A549 (cell line): ENCODE measurements at regions not wholly inside any gene's neighbourhood (a gene's known extent, or its start where the extent isn't known, plus 50 kb on each side); places are given as distances from the start of the nearest gene placed in this dataset.

Source experiments
- ATAC-seq, 2 experiments: fragments of 200-7000 bp in 1 of 2; fragments of >200 bp in 1 of 2; cut with Nextera tagmentation in 1 of 2; cut with Tn5 transposase in 1 of 2; 3 replicates each; pipeline versions ENCODE4 v1.8.0 to v1.9.1; 2018 to 2020; ENCODE audit warnings: mild to moderate bottlenecking in 1 of 2, moderate library complexity in 1 of 2
- CTCF ChIA-PET: fragments of 300-600 bp; sonication (Branson Sonifier 250); formaldehyde crosslinking; extraction: SDS; loops from one replicate; lab custom pipeline; 2021; ENCODE audit warnings: antibody characterized with exemption, inconsistent platforms; lab: Yijun Ruan, JAX
- POLR2A ChIA-PET: fragments of 350-600 bp; formaldehyde crosslinking; extraction: SDS; loops from one replicate; lab custom pipeline; 2021; ENCODE audit warnings: antibody characterized with exemption, inconsistent platforms; lab: Yijun Ruan, JAX
- DNase-seq, 2 experiments: peaks; one replicate each; pipeline versions ENCODE4 v3.0.0 to v3.0.0-alpha.2; 2011 to 2016; ENCODE audit warnings: low read depth in 1 of 2, low spot score in 1 of 2
- FAIRE-seq: peaks from 2 replicates; lab custom pipeline; 2011; peaks lifted over from hg19 to GRCh38; lab: Jason Lieb, UNC
- H3K27ac ChIP-seq, 2 experiments: fragments of >200 bp; sonication (Bioruptor Twin); formaldehyde crosslinking; 3 replicates each; pipeline ENCODE4 v1.5.1; 2016 to 2017
- H3K4me1 ChIP-seq: fragments of >200 bp; sonication (Bioruptor Twin); formaldehyde crosslinking; 3 replicates; pipeline ENCODE4 v1.6.1; 2016
- H3K4me2 ChIP-seq: fragments of >200 bp; sonication (Bioruptor Twin); formaldehyde crosslinking; 3 replicates; pipeline ENCODE4 v1.6.1; 2016
- H3K4me3 ChIP-seq: fragments of >200 bp; sonication (Bioruptor Twin); formaldehyde crosslinking; 3 replicates; pipeline ENCODE4 v1.5.1; 2016
- H3K9me3 ChIP-seq: fragments of >200 bp; sonication (Bioruptor Twin); formaldehyde crosslinking; 3 replicates; pipeline ENCODE4 v1.6.1; 2016
- CHD2 ChIP-seq: fragments of 150-350 bp; IDR thresholded peaks from 2 replicates; pipeline ENCODE4 v1.6.1; 2014; ENCODE audit warnings: low read length; ENCODE audit not compliant: partially characterized antibody
- EHMT2 ChIP-seq: fragments of 200-600 bp; sonication (generic); IDR thresholded peaks from 2 replicates; pipeline ENCODE4 v1.6.1; 2016; ENCODE audit warnings: antibody characterized with exemption, low read depth, mild to moderate bottlenecking, moderate library complexity
- EP300 ChIP-seq, 2 experiments: fragments of >200 bp; sonication (Bioruptor Twin); formaldehyde crosslinking; IDR thresholded peaks; 2 replicates in 1 of 2; 3 replicates in 1 of 2; pipeline ENCODE4 v1.6.1; 2016 to 2017
- FOSB ChIP-seq: fragments of 250-450 bp; sonication (Bioruptor Pico); IDR thresholded peaks from 2 replicates; pipeline ENCODE4 v1.5.0; 2020; ENCODE audit warnings: mild to moderate bottlenecking, moderate library complexity
- FOSL2 ChIP-seq, 2 experiments: fragments of 450-650 bp in 1 of 2; fragments of >200 bp in 1 of 2; sonication (Bioruptor Twin) in 1 of 2; formaldehyde crosslinking; IDR thresholded peaks; 2 replicates each; pipeline versions ENCODE4 v1.5.0 to v1.6.1; 2016 to 2020; ENCODE audit warnings: mild to moderate bottlenecking in 1 of 2, moderate library complexity in 1 of 2
- HEYL ChIP-seq: fragments of 250-450 bp; sonication (Bioruptor Pico); IDR thresholded peaks from 2 replicates; pipeline ENCODE4 v1.8.0; 2021; ENCODE audit warnings: mild to moderate bottlenecking, moderate library complexity
- HOXA7 ChIP-seq: fragments of 250-450 bp; sonication (Bioruptor Pico); IDR thresholded peaks from 2 replicates; pipeline ENCODE4 v1.5.0; 2020; ENCODE audit warnings: mild to moderate bottlenecking, moderate library complexity
- HOXB5 ChIP-seq: fragments of 250-450 bp; sonication (Bioruptor Pico); IDR thresholded peaks from 2 replicates; pipeline ENCODE4 v1.5.0; 2020; ENCODE audit warnings: mild to moderate bottlenecking, moderate library complexity
- KDM5A ChIP-seq: fragments of 200-600 bp; sonication (generic); IDR thresholded peaks from 2 replicates; pipeline ENCODE4 v1.6.1; 2016; ENCODE audit warnings: antibody characterized with exemption, mild to moderate bottlenecking
- MAZ ChIP-seq: fragments of 150-350 bp; IDR thresholded peaks from 2 replicates; pipeline ENCODE4 v1.6.1; 2014; ENCODE audit warnings: antibody characterized with exemption, low read depth, low read length, borderline replicate concordance
- MYC ChIP-seq: IDR thresholded peaks from 2 replicates; pipeline ENCODE4 v1.6.1; 2012; ENCODE audit warnings: mild to moderate bottlenecking, inconsistent platforms, low read length, improper control_type of control experiment, borderline replicate concordance
- RCOR1 ChIP-seq: fragments of 150-350 bp; IDR thresholded peaks from 2 replicates; pipeline ENCODE4 v1.6.1; 2014; ENCODE audit warnings: antibody characterized with exemption, low read length, low read depth
- SMC3 ChIP-seq: fragments of >200 bp; sonication (Bioruptor Twin); formaldehyde crosslinking; IDR thresholded peaks from 3 replicates; pipeline ENCODE4 v1.6.1; 2018; ENCODE audit warnings: inconsistent platforms
- SREBF2 ChIP-seq: fragments of 450-650 bp; IDR thresholded peaks from 2 replicates; pipeline ENCODE4 v1.6.1; 2014; ENCODE audit warnings: mild to moderate bottlenecking, moderate library complexity
- ZNF302 ChIP-seq: fragments of 250-450 bp; sonication (Bioruptor Pico); IDR thresholded peaks from 2 replicates; pipeline ENCODE4 v1.9.0; 2021; ENCODE audit warnings: inconsistent platforms, mild to moderate bottlenecking, moderate library complexity
- ZSCAN20 ChIP-seq: fragments of 250-450 bp; sonication (Bioruptor Pico); IDR thresholded peaks from 2 replicates; pipeline ENCODE4 v1.8.0; 2022; ENCODE audit warnings: mild to moderate bottlenecking, moderate library complexity
- WGBS: methylation state at CpG from one replicate; pipeline ENCODE4 v1.1.6; 2017; ENCODE audit errors: missing lambda C conversion rate; 5-methylcytosine and 5-hydroxymethylcytosine counted together
- TF ChIP-seq, protein P1 (sequence below): fragments of >200 bp; sonication (Bioruptor Twin); formaldehyde crosslinking; IDR thresholded peaks from 3 replicates; pipeline ENCODE4 v1.5.1; 2016
- TF ChIP-seq, protein P2 (sequence below): IDR thresholded peaks from 2 replicates; pipeline ENCODE4 v1.6.1; 2012
- TF ChIP-seq, protein P3 (sequence below): fragments of 450-650 bp; IDR thresholded peaks from 2 replicates; pipeline ENCODE4 v1.6.1; 2014; ENCODE audit warnings: antibody characterized with exemption

DNA sequence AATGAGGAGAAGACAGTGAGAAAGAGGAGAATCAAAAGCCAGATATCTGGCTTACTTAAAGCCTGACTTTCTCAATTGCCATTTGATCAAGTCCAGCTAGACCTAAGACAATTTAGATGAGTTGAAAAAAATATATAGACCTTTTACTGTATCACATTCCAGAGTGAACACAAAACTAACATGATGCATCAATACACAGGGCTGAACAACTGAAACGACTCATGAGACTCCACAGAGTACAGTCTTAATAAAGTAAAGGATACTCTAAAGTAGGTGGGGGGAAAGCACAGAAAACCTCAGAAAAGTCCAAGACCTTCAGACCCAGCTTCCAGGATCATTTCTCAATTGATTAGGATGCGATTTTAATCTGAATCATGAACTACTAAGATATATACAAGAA, 95.3 kb upstream of the OR9G4 start:
- Histone ChIP-seq H3K4me2 (no peak overlapping the region), H3K4me3 (no peak overlapping the region), H3K27ac (peak overlapping the region; percentile 88 to 94), H3K4me1 (peaks cover 37% of the 10 kb centered on the region), H3K9me3 (peaks cover 41% of the 10 kb centered on the region)
- no peak for TF ChIP-seq KDM5A
- TF ChIP-seq RCOR1 = no peak
- TF ChIP-seq EP300 (IDR thresholded peaks at IDR 0.05) = no peak
- no peak for TF ChIP-seq CHD2
- no peak for TF ChIP-seq SMC3
- TF ChIP-seq HOXB5 (CRISPR knock-in tag) = no peak
- no peak for TF ChIP-seq MAZ
- TF ChIP-seq ZNF302 (CRISPR knock-in tag) = no peak
- TF ChIP-seq, protein P1, sequence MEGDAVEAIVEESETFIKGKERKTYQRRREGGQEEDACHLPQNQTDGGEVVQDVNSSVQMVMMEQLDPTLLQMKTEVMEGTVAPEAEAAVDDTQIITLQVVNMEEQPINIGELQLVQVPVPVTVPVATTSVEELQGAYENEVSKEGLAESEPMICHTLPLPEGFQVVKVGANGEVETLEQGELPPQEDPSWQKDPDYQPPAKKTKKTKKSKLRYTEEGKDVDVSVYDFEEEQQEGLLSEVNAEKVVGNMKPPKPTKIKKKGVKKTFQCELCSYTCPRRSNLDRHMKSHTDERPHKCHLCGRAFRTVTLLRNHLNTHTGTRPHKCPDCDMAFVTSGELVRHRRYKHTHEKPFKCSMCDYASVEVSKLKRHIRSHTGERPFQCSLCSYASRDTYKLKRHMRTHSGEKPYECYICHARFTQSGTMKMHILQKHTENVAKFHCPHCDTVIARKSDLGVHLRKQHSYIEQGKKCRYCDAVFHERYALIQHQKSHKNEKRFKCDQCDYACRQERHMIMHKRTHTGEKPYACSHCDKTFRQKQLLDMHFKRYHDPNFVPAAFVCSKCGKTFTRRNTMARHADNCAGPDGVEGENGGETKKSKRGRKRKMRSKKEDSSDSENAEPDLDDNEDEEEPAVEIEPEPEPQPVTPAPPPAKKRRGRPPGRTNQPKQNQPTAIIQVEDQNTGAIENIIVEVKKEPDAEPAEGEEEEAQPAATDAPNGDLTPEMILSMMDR = no peak
- no peak for TF ChIP-seq HEYL (CRISPR knock-in tag)
- TF ChIP-seq, protein P2, sequence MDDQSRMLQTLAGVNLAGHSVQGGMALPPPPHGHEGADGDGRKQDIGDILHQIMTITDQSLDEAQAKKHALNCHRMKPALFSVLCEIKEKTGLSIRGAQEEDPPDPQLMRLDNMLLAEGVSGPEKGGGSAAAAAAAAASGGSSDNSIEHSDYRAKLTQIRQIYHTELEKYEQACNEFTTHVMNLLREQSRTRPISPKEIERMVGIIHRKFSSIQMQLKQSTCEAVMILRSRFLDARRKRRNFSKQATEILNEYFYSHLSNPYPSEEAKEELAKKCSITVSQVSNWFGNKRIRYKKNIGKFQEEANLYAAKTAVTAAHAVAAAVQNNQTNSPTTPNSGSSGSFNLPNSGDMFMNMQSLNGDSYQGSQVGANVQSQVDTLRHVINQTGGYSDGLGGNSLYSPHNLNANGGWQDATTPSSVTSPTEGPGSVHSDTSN = no peak
- no peak for TF ChIP-seq FOSB (CRISPR knock-in tag)
- ChIA-PET CTCF (interaction anchor here (0.7 to 14.4 kb wide), 7 partner anchors 13 to 434 kb away, joined by 3 to 596 read pairs (median 4); no protein-coding TSS in a partner anchor), POLR2A (interaction anchor here (1.3 kb wide), 1 partner anchor 68 kb away, joined by 3 read pairs; no protein-coding TSS in a partner anchor)
- WGBS = 60% methylated on average over 2 of the region's 2 CpGs
- DNase-seq (no peak), FAIRE-seq (peak; percentile 61), ATAC-seq (no peak)

DNA sequence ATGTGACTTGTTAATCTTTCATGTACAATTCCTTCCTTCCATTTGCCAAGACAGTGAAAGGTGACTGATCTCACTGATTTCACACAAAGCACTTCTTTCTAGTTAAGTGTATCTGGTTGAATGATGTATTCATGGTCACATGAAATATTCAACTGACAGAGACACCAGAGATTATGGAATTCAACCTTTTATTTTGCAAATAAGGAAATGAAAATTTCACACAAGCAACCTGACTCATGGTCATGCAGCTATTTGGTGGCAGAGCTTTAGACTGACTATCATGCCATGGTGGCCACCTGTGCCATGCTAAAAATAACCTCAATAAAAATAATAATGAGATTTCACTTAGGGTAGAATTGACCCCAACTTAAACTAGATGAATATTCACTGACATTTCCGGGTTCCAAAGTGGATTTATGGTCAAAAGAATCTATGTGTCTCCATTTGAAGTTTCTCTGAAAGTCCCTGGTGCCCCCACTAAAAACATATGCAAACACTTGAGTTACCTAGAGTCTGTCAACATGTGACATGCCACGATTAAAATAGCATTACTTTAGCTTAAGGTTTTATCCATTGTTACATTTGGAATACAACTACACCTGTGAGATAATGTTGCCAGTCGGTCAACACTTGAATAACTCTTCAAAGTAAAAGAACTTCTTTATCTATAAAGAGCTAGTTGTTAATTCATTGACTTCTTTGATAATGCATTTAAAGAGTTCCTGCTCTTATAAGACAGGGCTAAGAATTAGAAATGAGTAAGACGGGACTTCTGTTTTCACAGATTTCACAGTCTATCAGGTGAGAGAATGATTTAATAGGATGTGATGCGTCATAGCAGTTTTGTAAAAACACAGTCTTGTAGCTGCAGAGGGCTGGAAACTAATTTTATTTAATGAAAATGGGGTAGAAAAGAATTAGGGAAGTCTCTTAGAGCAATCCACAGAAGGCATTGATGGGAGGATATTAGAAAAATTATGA, 94.6 kb upstream of the OR9G4 start:
- peak; percentile 56 for FAIRE-seq
- ATAC-seq = peak in 1 of 2 experiments; percentile 25; a peak in 1 of 6 replicates
- Histone ChIP-seq H3K9me3 (peaks cover 45% of the 10 kb centered on the region), H3K4me2 (no peak overlapping the region), H3K4me1 (peaks cover 31% of the 10 kb centered on the region), H3K4me3 (no peak overlapping the region), H3K27ac (peak overlapping the region; percentile 88 to 94)
- POLR2A ChIA-PET = interaction anchor here (1.3 kb wide), 1 partner anchor 68 kb away, joined by 3 read pairs; no protein-coding TSS in a partner anchor
- WGBS = 78% methylated on average over 5 of the region's 5 CpGs
- TF ChIP-seq HOXA7 (CRISPR knock-in tag) (no peak), EP300 (IDR thresholded peaks at IDR 0.05) (peak in 1 of 2 experiments; percentile 29; a peak in 1 of 5 replicates), SREBF2 (no peak), FOSL2 (IDR thresholded peaks at IDR 0.05) (no peak), FOSL2 (CRISPR knock-in tag; IDR thresholded peaks at IDR 0.05) (peak; percentile 47; the same call in 1 of the 2 replicates), ZSCAN20 (CRISPR knock-in tag) (no peak), SMC3 (peak; percentile 8; the same call in 1 of the 3 replicates), ZNF302 (CRISPR knock-in tag) (no peak), MYC (no peak), EHMT2 (no peak), CHD2 (no peak)
- TF ChIP-seq, protein P3, sequence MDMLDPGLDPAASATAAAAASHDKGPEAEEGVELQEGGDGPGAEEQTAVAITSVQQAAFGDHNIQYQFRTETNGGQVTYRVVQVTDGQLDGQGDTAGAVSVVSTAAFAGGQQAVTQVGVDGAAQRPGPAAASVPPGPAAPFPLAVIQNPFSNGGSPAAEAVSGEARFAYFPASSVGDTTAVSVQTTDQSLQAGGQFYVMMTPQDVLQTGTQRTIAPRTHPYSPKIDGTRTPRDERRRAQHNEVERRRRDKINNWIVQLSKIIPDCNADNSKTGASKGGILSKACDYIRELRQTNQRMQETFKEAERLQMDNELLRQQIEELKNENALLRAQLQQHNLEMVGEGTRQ = no peak
- CTCF ChIA-PET = interaction anchor here (1.0 to 14.4 kb wide), 7 partner anchors 9 to 435 kb away, joined by 3 to 596 read pairs (median 4); no protein-coding TSS in a partner anchor
- DNase-seq = peak in 1 of 2 experiments; percentile 32
